Esophagus muscularis mucosa (tissue), 3 donors: ENCODE measurements at regions not wholly inside any gene's neighbourhood (a gene's known extent, or its start where the extent isn't known, plus 50 kb on each side); places are given as distances from the start of the nearest gene placed in this dataset.

Source experiments
- CTCF ChIP-seq, 3 experiments: fragments of 200-600 bp in 2 of 3; fragments of 450-650 bp in 1 of 3; sonication (generic) in 2 of 3; IDR thresholded peaks; one replicate each; pipeline ENCODE4 v1.5.1; 2017 to 2019; ENCODE audit warnings: antibody characterized with exemption in 3 of 3, mild to moderate bottlenecking in 2 of 3, moderate library complexity in 1 of 3
- POLR2AphosphoS5 ChIP-seq, 2 donors: sonication (generic); formaldehyde crosslinking; IDR thresholded peaks; one replicate each; pipeline ENCODE4 v1.6.1; 2017; ENCODE audit warnings: antibody characterized with exemption in 2 of 2

GRCh38 chr3:31404871-31405270, 127.9 kb upstream of the STT3B start:
- TF ChIP-seq CTCF (IDR thresholded peaks at IDR 0.05) (no peak), POLR2AphosphoS5 (IDR thresholded peaks at IDR 0.05) (no peak)
